NCI-H748 (cell line): ENCODE measurements at regions not wholly inside any gene's neighbourhood (a gene's known extent, or its start where the extent isn't known, plus 50 kb on each side); places are given as distances from the start of the nearest gene placed in this dataset.

ENCODE experiments used
- DNase-seq: peaks from one replicate; lab custom pipeline; 2025; ENCODE audit not compliant: unreplicated experiment; lab: John Stamatoyannopoulos, UW

DNA sequence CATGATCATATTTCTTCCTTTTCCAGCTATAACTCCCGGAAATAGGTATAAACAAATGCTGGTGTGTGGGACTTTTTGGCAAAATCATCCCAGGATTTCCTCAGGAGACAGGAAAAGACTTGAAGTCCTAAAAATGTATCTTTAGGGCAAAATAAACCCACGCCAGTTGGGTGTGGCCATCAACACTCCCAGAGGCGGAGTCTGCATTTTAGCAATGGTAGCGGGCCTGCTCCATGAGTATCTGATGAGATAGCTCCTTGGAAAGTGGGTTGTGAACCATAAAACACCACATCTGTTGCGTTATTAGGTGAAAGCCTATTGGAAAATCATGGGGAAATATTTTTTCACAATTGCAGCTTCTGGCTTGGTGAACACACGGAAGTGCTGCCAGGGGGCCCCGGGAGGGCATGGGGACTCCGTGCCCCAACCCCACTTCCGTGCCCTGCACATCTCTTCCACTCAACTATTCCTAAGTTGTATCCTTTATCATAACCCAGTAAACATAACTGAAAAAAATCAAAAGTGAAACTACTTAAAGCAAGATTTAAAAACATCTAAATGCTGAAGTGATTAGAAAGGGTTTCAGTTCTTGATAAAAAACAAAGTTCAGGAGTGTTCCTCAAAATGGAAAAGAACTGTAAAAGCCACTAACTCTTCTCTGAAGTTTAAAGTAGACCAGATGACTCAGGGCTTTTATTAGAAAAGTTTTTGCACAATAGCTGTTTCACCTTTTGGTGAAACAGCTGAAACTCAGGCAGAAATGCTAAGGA is 111.2 kb downstream of the LRRC70 start:
- DNase-seq: no peak

DNA sequence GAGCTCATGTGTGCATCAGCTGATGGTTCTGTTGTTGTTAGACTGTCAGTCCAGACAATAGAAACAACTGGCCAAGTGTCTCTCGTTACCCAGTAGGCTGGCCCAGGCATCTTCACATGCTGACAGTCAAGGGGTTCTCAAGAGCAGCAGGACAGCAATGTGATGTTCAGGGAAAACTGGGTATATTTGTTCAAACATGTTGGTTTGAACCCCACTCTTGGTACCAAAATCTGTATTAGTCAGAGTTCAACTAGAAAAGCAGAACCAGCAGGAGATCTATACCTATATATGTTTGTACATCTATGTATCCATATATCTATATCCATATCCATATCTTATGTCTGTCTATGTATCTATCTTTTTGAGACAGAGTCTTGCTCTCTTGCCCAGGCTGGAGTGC is 108.1 kb downstream of the LRRC70 start:
- DNase-seq: no peak

DNA sequence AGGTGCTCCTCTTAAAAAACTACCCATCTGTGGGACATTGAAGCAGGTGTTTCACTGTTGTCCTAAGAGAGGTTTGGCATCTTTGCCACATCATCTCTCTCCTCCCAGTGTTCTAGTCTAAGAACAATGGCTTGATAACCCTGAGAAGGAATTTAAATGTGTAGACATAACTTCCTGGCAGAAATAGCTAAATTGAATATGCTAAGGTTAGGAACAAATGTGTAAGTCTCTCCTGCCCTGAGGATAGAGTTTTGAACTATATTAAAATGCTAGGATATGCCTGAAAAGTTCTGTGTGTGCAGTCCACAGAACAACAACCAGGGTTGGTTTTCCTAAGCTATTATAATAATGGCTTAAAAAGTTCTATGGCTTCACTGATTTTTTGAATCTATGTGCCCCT is 106.6 kb downstream of the LRRC70 start:
- DNase-seq: no peak

GRCh38 chr5:62684310-62684709 is 105.7 kb downstream of the LRRC70 start:
- DNase-seq: no peak

DNA sequence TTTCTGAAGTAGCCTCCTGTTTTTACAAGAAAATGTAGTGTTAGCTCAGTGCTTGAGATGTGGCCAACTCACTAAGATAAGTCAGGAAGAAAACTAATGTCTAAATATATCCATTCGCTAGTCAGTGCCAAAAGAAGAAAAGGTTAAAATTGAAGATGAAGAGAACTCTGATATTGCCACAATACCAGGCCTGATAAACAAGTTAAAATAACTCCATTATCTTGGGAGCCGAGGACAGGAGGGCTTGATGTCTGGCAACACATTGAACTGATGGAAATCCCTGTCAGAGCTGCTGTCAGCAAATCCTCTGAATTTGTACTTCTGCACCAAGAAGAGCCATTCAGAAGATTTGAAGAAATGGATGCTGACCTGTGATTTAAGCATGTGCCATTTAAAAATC is 103.4 kb downstream of the LRRC70 start:
- DNase-seq: no peak

DNA sequence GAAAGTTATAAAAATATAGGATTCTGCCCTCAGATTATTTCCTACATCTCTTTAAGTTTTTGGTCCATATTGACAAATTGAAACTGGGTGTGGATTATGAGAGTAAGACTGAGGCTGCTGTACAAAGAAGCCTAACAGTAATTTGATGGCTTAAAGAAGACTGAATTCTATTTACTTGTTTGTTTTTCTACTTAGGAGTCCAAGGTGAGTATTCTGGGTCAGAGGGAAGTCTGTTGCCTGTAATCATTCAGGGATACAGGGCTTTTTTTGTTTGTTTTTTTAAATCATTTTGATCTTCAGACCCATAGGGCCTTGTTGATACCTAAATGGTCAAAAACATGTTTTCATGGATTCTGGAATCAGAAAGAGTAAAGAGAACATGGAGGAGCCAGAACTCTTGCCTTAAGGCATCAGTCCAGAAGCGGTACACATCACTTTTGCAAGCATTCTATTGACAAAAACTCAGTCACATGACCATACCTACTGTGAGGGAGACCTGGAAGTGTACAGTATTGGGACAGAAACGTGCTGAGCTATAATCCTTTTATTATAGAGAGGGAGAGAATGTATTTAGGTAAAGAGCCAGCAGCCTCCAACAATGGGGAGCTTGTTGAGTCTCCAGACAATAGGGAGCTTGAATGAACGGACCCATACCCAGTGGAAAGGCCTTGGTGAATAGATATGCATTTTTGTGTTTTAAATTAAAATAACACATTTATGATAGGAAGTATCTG is 102.7 kb downstream of the LRRC70 start:
- no peak for DNase-seq

- no peak for DNase-seq
These were observed 101.5 kb downstream of the LRRC70 start for GRCh38 chr5:62680121-62680520.
